ENCODE measurements at regions not wholly inside any gene's neighbourhood (a gene's known extent, or its start where the extent isn't known, plus 50 kb on each side); places are given as distances from the start of the nearest gene placed in this dataset.

DNA sequence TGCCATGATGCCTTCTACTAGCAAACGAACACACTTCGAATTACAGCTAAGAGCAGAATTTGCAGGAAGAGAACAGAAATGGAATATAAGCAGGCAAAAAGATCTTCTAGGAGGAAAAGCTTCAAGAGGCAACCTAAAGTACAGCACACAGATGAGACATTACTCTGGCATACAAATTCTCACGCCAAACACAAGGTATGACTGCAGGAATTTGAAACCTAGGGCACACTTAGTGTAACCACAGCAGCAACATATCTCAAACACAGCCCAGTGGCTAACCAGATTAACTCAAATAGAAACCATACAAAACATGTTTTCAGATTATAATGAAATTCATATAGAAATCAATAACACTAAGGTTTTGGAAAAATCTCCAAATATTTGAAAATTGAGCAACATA is 481.0 kb upstream of the RGMB start:
- TF ChIP-seq SIN3A (IDR thresholded peaks at IDR 0.05; ENCODE audit: borderline replicate concordance, insufficient read depth, low read length) (no peak), POLR2AphosphoS5 (IDR thresholded peaks at IDR 0.05; ENCODE audit: low read depth, low read length) (no peak), FOXP2 (optimal IDR thresholded peaks at IDR 0.05; ENCODE audit: borderline replicate concordance, extremely low read depth, extremely low read length, insufficient read depth) (no peak), TAF1 (IDR thresholded peaks at IDR 0.05; ENCODE audit: borderline replicate concordance, insufficient read depth, low read length) (no peak)
- TF ChIP-seq, protein P1, sequence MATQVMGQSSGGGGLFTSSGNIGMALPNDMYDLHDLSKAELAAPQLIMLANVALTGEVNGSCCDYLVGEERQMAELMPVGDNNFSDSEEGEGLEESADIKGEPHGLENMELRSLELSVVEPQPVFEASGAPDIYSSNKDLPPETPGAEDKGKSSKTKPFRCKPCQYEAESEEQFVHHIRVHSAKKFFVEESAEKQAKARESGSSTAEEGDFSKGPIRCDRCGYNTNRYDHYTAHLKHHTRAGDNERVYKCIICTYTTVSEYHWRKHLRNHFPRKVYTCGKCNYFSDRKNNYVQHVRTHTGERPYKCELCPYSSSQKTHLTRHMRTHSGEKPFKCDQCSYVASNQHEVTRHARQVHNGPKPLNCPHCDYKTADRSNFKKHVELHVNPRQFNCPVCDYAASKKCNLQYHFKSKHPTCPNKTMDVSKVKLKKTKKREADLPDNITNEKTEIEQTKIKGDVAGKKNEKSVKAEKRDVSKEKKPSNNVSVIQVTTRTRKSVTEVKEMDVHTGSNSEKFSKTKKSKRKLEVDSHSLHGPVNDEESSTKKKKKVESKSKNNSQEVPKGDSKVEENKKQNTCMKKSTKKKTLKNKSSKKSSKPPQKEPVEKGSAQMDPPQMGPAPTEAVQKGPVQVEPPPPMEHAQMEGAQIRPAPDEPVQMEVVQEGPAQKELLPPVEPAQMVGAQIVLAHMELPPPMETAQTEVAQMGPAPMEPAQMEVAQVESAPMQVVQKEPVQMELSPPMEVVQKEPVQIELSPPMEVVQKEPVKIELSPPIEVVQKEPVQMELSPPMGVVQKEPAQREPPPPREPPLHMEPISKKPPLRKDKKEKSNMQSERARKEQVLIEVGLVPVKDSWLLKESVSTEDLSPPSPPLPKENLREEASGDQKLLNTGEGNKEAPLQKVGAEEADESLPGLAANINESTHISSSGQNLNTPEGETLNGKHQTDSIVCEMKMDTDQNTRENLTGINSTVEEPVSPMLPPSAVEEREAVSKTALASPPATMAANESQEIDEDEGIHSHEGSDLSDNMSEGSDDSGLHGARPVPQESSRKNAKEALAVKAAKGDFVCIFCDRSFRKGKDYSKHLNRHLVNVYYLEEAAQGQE (IDR thresholded peaks at IDR 0.05; ENCODE audit: insufficient read depth in 1 of 2, low read depth in 2 of 2, low read length in 2 of 2): no peak

DNA sequence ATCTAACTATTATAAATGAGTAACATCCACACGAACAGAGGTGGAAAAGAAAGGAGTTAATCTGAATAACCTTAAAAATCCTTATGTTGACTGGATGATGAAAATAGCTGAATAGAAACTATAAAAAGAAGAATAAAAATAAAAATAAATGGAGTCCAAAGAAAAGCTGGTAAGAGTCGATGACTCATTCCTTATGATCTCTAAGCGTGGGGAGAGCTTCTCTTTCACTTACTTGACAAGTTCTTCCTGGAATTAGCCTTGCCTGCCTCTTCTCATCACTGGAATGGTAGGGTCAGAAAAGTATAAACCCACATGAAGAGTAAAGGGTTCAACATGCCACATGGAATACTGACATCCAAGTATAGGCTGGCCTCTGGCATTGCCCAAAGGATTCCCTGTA is 477.0 kb upstream of the RGMB start:
- no peak for TF ChIP-seq TAF1 (IDR thresholded peaks at IDR 0.05; ENCODE audit: borderline replicate concordance, insufficient read depth, low read length)
- TF ChIP-seq, protein P1 (IDR thresholded peaks at IDR 0.05; ENCODE audit: insufficient read depth in 1 of 2, low read depth in 2 of 2, low read length in 2 of 2): no peak
- TF ChIP-seq FOXP2 (optimal IDR thresholded peaks at IDR 0.05; ENCODE audit: borderline replicate concordance, extremely low read depth, extremely low read length, insufficient read depth): no peak

DNA sequence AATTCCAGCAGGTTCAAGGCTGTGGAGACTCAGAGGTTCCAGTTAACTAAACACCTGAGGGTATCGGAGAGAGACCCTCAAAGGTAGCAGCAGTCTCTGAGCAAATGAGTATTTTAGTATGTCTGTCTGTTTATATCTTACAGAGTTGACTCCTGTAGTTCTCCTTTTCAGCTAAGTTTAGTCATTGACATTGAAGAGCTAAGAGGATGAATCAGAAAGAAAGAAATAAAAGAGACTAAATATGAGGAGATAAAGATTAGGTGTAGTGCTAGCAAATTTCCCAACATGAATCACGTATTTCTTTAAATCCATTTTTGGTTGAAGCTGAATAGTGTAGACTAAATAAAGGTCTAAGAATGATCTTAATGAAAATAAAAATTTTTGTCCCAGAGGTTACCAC is 474.0 kb upstream of the RGMB start:
- TF ChIP-seq, protein P1 (IDR thresholded peaks at IDR 0.05; ENCODE audit: insufficient read depth in 1 of 2, low read depth in 2 of 2, low read length in 2 of 2): no peak
- TF ChIP-seq FOXP2 (optimal IDR thresholded peaks at IDR 0.05; ENCODE audit: borderline replicate concordance, extremely low read depth, extremely low read length, insufficient read depth) (no peak), TAF1 (IDR thresholded peaks at IDR 0.05; ENCODE audit: borderline replicate concordance, insufficient read depth, low read length) (no peak), SIN3A (IDR thresholded peaks at IDR 0.05; ENCODE audit: borderline replicate concordance, insufficient read depth, low read length) (no peak), POLR2AphosphoS5 (IDR thresholded peaks at IDR 0.05; ENCODE audit: low read depth, low read length) (no peak)

DNA sequence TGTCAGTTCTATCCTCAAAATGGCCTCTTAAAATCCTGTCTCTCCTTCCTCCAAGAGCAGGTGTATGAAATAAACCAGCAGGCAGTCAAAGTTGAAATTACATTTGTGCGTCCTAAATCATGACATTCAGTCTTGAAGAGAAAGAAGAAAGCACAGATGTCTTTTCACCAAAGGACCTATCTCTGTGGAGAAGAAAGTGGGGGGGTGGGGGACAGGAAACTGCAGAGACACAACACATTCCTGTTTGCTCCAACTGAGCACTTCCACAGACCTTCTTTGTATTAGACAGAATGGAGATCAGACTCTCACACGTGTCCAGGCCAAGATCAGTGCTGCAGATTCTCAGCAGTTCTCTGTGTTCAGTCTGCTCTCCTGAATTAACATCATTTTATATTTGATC is 471.9 kb upstream of the RGMB start:
- TF ChIP-seq SIN3A (IDR thresholded peaks at IDR 0.05; ENCODE audit: borderline replicate concordance, insufficient read depth, low read length) (no peak), POLR2AphosphoS5 (IDR thresholded peaks at IDR 0.05; ENCODE audit: low read depth, low read length) (no peak), TAF1 (IDR thresholded peaks at IDR 0.05; ENCODE audit: borderline replicate concordance, insufficient read depth, low read length) (no peak), FOXP2 (optimal IDR thresholded peaks at IDR 0.05; ENCODE audit: borderline replicate concordance, extremely low read depth, extremely low read length, insufficient read depth) (no peak)
- TF ChIP-seq, protein P1 (IDR thresholded peaks at IDR 0.05; ENCODE audit: insufficient read depth in 1 of 2, low read depth in 2 of 2, low read length in 2 of 2): no peak

DNA sequence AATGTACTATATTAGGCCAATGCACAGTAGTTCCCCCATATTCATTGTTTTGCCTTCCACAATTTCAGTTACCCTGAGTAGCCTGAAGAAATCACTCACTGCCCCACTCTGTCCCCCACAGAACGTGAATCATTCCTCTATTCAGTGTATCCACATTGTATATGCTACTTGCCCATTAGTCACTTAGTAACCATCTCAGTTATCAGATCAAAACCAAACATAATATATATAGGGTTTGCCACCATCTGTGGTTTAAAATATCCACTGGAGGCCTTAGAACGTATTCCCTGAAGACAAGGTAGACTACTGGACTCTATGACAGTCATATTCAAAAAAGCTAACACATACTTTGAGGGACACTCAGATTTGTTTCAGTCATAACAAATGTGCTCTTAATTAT is 465.7 kb upstream of the RGMB start:
- TF ChIP-seq SIN3A (IDR thresholded peaks at IDR 0.05; ENCODE audit: borderline replicate concordance, insufficient read depth, low read length) (no peak), FOXP2 (optimal IDR thresholded peaks at IDR 0.05; ENCODE audit: borderline replicate concordance, extremely low read depth, extremely low read length, insufficient read depth) (no peak), POLR2AphosphoS5 (IDR thresholded peaks at IDR 0.05; ENCODE audit: low read depth, low read length) (no peak), TAF1 (IDR thresholded peaks at IDR 0.05; ENCODE audit: borderline replicate concordance, insufficient read depth, low read length) (no peak)
- TF ChIP-seq, protein P1 (IDR thresholded peaks at IDR 0.05; ENCODE audit: insufficient read depth in 1 of 2, low read depth in 2 of 2, low read length in 2 of 2): no peak
